A673 (cell line): ENCODE measurements at regions not wholly inside any gene's neighbourhood (a gene's known extent, or its start where the extent isn't known, plus 50 kb on each side); places are given as distances from the start of the nearest gene placed in this dataset.

Source experiments
- BruUV-seq: library from RNA; stranded (reverse); fragments of 400-500 nt; replicated peaks from 2 replicates; lab custom pipeline; 2021; lab: Mats Ljungman, UMichigan
- CTCF ChIA-PET: fragments of 300-600 bp; sonication (Branson Sonifier 250); formaldehyde crosslinking; loops from one replicate; lab custom pipeline; 2022; ENCODE audit warnings: antibody characterized with exemption; lab: Charles Lee
- POLR2A ChIA-PET: fragments of 300-600 bp; sonication (Branson Sonifier 250); formaldehyde crosslinking; loops from one replicate; lab custom pipeline; 2022; ENCODE audit warnings: antibody characterized with exemption; ENCODE audit not compliant: low non-redundant PET; lab: Charles Lee
- DNase-seq: peaks from one replicate; pipeline ENCODE4 v3.0.0-alpha.2; 2015; ENCODE audit warnings: low spot score
- H3K27ac ChIP-seq: fragments of 200-600 bp; sonication (generic); 2 replicates; pipeline ENCODE4 v1.5.1; 2016; ENCODE audit warnings: mixed run types, low read depth, mild to moderate bottlenecking, mixed read lengths, antibody characterized with exemption, low read length; ENCODE audit not compliant: poor library complexity, severe bottlenecking
- H3K27me3 ChIP-seq: fragments of 200-600 bp; sonication (generic); replicated peaks from 2 replicates; pipeline ENCODE4 v1.6.1; 2017; ENCODE audit warnings: mixed run types, low read depth, mild to moderate bottlenecking, mixed read lengths, antibody characterized with exemption, low read length; ENCODE audit not compliant: insufficient read depth, poor library complexity
- H3K36me3 ChIP-seq: fragments of 200-600 bp; sonication (generic); 2 replicates; pipeline ENCODE4 v1.6.1; 2016; ENCODE audit warnings: mixed run types, mild to moderate bottlenecking, mixed read lengths, antibody characterized with exemption, low read length; ENCODE audit not compliant: insufficient read depth, poor library complexity, severe bottlenecking
- H3K4me1 ChIP-seq: fragments of 200-600 bp; sonication (generic); 2 replicates; pipeline ENCODE4 v1.6.1; 2017; ENCODE audit warnings: mixed run types, mild to moderate bottlenecking, mixed read lengths, antibody characterized with exemption, low read length; ENCODE audit not compliant: insufficient read depth, poor library complexity, severe bottlenecking
- H3K4me3 ChIP-seq: fragments of 200-600 bp; sonication (generic); 2 replicates; pipeline ENCODE4 v1.5.1; 2016; ENCODE audit warnings: low read depth, mixed run types, mild to moderate bottlenecking, mixed read lengths, low read length; ENCODE audit not compliant: poor library complexity, severe bottlenecking
- H3K9me3 ChIP-seq: fragments of 200-600 bp; sonication (generic); 2 replicates; pipeline ENCODE4 v1.6.1; 2016; ENCODE audit warnings: mixed run types, low read depth, mild to moderate bottlenecking, mixed read lengths, antibody characterized with exemption, low read length; ENCODE audit not compliant: poor library complexity, severe bottlenecking
- EZH2 ChIP-seq: fragments of 200-600 bp; sonication (generic); IDR thresholded peaks from 2 replicates; pipeline ENCODE4 v1.6.1; 2017; ENCODE audit warnings: borderline replicate concordance, low read depth, mild to moderate bottlenecking, mixed read lengths, antibody characterized with exemption, low read length; ENCODE audit not compliant: poor library complexity, severe bottlenecking
- intact Hi-C: fragments of 100-400 bp; cut with micrococcal nuclease; formaldehyde crosslinking; loops from one replicate; pipeline ENCODE4 v1.10.0; 2022; ENCODE audit not compliant: unreplicated experiment
- TF ChIP-seq, protein P1 (sequence below): fragments of 300-800, 200-600 bp; sonication (generic); conservative IDR thresholded peaks from 2 replicates; pipeline ENCODE4 v1.5.1; 2017; ENCODE audit warnings: low read depth, mild to moderate bottlenecking, antibody characterized with exemption, low read length, moderate library complexity, mixed read lengths

DNA sequence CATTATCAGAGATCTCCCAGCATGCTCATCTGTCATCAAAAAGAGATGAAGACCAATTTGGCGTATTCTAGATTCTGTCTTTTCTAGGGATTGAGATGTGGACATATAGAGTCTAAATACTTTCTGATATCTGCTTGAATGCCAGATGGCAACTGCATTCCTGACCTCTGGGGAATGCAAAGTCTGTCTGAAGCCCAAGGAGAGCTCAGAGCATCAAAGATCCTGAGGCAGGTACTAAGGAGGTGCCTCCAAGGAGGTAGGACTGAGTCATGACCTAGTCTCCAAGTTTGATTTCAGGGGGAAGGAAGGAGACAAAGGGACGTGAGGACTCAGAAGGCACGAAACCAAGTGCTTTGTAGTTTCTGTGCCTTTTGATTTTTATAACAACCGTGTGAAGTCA lies 448.4 kb downstream of the HS3ST3B1 start:
- POLR2A ChIA-PET, result no interaction called here
- Histone ChIP-seq H3K27me3 (no peaks in the 10 kb centered on the region), H3K4me3 (no peak overlapping the region), H3K9me3 (peaks cover 15% of the 10 kb centered on the region), H3K4me1 (no peaks in the 10 kb centered on the region), H3K36me3 (no peaks in the 10 kb centered on the region), H3K27ac (no peak overlapping the region)
- BruUV-seq, result no TSS peak
- CTCF ChIA-PET, result no interaction called here
- no peak for DNase-seq
- intact Hi-C loops, result no loop called here
- TF ChIP-seq, protein P1, sequence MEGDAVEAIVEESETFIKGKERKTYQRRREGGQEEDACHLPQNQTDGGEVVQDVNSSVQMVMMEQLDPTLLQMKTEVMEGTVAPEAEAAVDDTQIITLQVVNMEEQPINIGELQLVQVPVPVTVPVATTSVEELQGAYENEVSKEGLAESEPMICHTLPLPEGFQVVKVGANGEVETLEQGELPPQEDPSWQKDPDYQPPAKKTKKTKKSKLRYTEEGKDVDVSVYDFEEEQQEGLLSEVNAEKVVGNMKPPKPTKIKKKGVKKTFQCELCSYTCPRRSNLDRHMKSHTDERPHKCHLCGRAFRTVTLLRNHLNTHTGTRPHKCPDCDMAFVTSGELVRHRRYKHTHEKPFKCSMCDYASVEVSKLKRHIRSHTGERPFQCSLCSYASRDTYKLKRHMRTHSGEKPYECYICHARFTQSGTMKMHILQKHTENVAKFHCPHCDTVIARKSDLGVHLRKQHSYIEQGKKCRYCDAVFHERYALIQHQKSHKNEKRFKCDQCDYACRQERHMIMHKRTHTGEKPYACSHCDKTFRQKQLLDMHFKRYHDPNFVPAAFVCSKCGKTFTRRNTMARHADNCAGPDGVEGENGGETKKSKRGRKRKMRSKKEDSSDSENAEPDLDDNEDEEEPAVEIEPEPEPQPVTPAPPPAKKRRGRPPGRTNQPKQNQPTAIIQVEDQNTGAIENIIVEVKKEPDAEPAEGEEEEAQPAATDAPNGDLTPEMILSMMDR, result no peak
- no peak for TF ChIP-seq EZH2

DNA sequence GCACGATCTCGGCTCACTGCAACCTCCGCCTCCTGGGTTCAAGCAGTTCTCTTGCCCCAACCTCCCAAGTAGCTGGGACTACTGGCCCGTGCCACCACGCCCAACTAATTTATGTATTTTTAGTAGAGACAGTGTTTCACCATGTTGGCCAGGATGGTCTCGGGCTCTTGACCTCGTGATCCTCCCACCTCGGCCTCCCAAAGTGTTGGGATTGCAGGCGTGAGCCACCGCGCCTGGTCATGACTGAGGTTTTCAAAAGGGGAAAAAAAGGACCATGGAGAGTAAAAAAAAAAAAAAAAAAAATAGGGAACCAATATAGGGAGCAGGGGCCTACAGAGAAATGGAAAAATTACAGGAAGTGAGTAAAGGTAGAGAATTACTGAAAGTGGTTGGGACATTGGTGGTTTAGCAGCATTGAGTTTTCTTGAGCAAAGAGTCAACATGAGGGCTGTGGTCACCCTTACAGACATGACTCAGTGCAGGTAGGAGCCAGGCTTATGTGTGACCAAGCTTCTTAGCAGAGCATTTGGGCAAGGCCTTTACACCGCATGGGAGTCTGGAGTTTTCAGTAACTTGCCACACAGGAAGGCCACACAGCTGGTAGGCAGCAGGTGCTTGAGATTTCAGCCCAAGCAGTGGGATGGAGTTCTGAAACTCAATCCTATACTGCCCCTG lies 447.3 kb downstream of the HS3ST3B1 start:
- no peak for TF ChIP-seq EZH2
- TF ChIP-seq, protein P1, result no peak
- no TSS peak for BruUV-seq
- intact Hi-C loops, result no loop called here
- no peaks in the 10 kb centered on the region for H3K36me3 ChIP-seq
- no peak overlapping the region for H3K27ac ChIP-seq
- peaks cover 15% of the 10 kb centered on the region for H3K9me3 ChIP-seq
- POLR2A ChIA-PET, result no interaction called here
- DNase-seq, result no peak
- no peaks in the 10 kb centered on the region for H3K4me1 ChIP-seq
- CTCF ChIA-PET, result no interaction called here
- no peak overlapping the region for H3K4me3 ChIP-seq
- no peaks in the 10 kb centered on the region for H3K27me3 ChIP-seq

DNA sequence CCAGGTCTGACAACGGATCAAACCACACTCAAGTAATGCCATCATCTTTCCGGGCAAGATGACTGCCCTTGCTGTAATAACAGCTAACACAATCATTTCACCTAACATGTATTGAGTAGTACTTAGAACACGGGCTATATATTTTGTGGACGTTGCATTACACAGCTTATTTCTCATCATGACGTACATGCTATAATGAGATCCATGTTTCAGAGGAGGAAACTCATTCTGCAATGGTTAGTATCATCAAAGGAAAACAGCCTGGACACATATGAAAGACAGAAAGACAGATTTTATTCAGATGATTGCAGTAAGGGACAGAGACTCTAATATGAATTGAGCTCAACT lies 446.7 kb downstream of the HS3ST3B1 start:
- H3K9me3 ChIP-seq, result peaks cover 15% of the 10 kb centered on the region
- no peaks in the 10 kb centered on the region for H3K4me1 ChIP-seq
- no peak for DNase-seq
- intact Hi-C loops, result no loop called here
- no peaks in the 10 kb centered on the region for H3K27me3 ChIP-seq
- H3K27ac ChIP-seq, result no peak overlapping the region
- POLR2A ChIA-PET, result no interaction called here
- H3K4me3 ChIP-seq, result no peak overlapping the region
- BruUV-seq, result no TSS peak
- H3K36me3 ChIP-seq, result no peaks in the 10 kb centered on the region
- no peak for TF ChIP-seq EZH2
- TF ChIP-seq, protein P1, result no peak
- CTCF ChIA-PET, result no interaction called here
